ENCODE measurements at regions not wholly inside any gene's neighbourhood (a gene's known extent, or its start where the extent isn't known, plus 50 kb on each side); places are given as distances from the start of the nearest gene placed in this dataset.
A peak's percentile ranks its signal among the peaks of the same experiment; 100 is the strongest.
"Not testable (repeated sequence)": the region's sequence is repeated elsewhere in the genome, so short reads cannot be mapped to it uniquely, and the experiment has no call there.

DNA sequence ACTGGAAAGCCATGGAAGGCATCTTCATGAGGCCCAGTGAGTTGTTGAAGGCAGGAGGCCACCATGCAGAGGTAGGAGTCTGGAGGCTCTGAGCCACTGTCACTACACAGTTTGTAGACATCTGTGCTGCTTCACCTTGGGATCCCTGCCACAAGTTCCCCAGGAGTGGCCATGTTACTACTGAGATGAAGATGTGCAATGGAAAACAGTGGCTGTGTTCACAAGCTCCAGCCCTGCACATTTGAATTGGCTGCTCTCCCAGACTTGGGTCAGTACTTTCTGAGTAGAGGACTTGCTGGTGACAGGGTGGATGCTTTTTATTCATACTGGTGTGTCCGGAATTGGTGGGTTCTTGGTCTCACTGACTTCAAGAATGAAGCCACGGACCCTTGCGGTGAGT, 86.9 kb upstream of the C15orf39 start:
- intact Hi-C loops (cut with micrococcal nuclease; ENCODE audit: unreplicated experiment) = no loop called here
- in situ Hi-C loops (cut with HindIII; ENCODE audit: extremely low pct_ligation_motif_present, low pct_unique_long_range_greater_than_20kb) = no loop called here

DNA sequence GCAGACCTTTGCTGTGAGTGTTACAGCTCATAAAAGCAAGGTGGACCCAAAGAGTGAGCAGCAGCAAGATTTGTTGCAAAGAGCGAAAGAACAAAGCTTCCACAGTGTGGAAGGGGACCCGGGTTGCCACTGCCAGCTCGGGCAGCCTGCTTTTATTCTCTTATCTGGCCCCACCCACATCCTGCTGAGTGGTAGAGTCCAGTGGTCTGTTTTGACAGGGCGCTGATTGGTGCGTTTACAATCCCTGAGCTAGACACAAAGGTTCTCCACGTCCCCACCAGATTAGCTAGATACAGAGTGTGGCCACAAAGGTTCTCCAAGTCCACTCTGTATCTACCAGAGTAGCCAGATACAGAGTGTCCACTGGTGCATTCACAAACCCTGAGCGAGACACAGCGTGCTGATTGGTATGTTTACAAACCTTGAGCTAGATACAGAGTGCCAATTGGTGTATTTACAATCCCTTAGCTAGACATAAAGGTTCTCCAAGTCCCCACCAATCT, 86.2 kb upstream of the C15orf39 start:
- DNase-seq (ENCODE audit: low spot score); H4K20me1 ChIP-seq (ENCODE audit: insufficient read depth, low read length); H3K4me2 ChIP-seq (ENCODE audit: low read depth, low read length); CTCF ChIA-PET (ENCODE audit: low intra/inter-chr PET ratio, low total read pairs); H3K36me3 ChIP-seq (replicated peaks in 1 of 2; ENCODE audit: control insufficient read depth in 1 of 2, insufficient read depth in 2 of 2, low read length in 2 of 2); H3K4me3 ChIP-seq (replicated peaks in 1 of 3; ENCODE audit: insufficient read depth in 1 of 3, low read depth in 2 of 3, low read length in 3 of 3); H3K9ac ChIP-seq (ENCODE audit: insufficient read depth, low read depth, low read length); BruUV-seq (replicated peaks); FAIRE-seq; intact Hi-C loops (cut with micrococcal nuclease; ENCODE audit: unreplicated experiment); in situ Hi-C loops (cut with HindIII; ENCODE audit: extremely low pct_ligation_motif_present, low pct_unique_long_range_greater_than_20kb); H3K79me2 ChIP-seq (ENCODE audit: insufficient read depth, low read length); H2AFZ ChIP-seq (ENCODE audit: low read length); H3K27me3 ChIP-seq (ENCODE audit: control insufficient read depth in 1 of 2, insufficient read depth in 2 of 2, low read length in 2 of 2); H3K9me3 ChIP-seq (ENCODE audit: low read length): not testable (repeated sequence)
- POLR2A ChIA-PET = interaction anchor here (1.0 to 1.2 kb wide), 2 partner anchors 25 to 83 kb away, joined by 3 to 4 read pairs; no protein-coding TSS in a partner anchor
- peak; percentile 37; the same call in 1 of the 3 replicates for ATAC-seq
- H3K4me1 ChIP-seq (ENCODE audit: insufficient read depth, low read length) = peaks cover 32% of the 10 kb centered on the region
- H3K27ac ChIP-seq (ENCODE audit: extremely low read length, insufficient read depth, low read length) = peak overlapping the region; percentile 44
- WGBS (ENCODE audit: low lambda C conversion rate) = 56% methylated on average over 6 of the region's 8 CpGs
- TF ChIP-seq, protein P1, sequence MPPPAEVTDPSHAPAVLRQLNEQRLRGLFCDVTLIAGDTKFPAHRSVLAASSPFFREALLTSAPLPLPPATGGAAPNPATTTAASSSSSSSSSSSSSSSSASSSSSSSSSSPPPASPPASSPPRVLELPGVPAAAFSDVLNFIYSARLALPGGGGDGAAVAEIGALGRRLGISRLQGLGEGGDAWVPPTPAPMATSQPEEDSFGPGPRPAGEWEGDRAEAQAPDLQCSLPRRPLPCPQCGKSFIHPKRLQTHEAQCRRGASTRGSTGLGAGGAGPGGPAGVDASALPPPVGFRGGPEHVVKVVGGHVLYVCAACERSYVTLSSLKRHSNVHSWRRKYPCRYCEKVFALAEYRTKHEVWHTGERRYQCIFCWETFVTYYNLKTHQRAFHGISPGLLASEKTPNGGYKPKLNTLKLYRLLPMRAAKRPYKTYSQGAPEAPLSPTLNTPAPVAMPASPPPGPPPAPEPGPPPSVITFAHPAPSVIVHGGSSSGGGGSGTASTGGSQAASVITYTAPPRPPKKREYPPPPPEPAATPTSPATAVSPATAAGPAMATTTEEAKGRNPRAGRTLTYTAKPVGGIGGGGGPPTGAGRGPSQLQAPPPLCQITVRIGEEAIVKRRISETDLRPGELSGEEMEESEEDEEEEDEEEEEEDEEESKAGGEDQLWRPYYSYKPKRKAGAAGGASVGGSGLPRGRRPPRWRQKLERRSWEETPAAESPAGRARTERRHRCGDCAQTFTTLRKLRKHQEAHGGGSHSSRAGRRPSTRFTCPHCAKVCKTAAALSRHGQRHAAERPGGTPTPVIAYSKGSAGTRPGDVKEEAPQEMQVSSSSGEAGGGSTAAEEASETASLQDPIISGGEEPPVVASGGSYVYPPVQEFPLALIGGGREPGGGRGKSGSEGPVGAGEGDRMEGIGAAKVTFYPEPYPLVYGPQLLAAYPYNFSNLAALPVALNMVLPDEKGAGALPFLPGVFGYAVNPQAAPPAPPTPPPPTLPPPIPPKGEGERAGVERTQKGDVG (CRISPR knock-in tag; IDR thresholded peaks at IDR 0.05; ENCODE audit: borderline replicate concordance) = peak; percentile 22; the same call in 1 of the 2 replicates
- TF ChIP-seq ZMYM4 (CRISPR knock-in tag; IDR thresholded peaks at IDR 0.05) (peak; percentile 94), POLR2AphosphoS5 (IDR thresholded peaks at IDR 0.05; ENCODE audit: low read depth, low read length) (0 out of 2 replicates have a peak, but pooled peaks have one; percentile 28), NFYC (CRISPR knock-in tag; IDR thresholded peaks at IDR 0.05) (peak; percentile 70), ZNF317 (CRISPR knock-in tag; IDR thresholded peaks at IDR 0.05) (0 out of 2 replicates have a peak, but pooled peaks have one; percentile 40), SALL1 (CRISPR knock-in tag; IDR thresholded peaks at IDR 0.05) (peak; percentile 21; the same call in 1 of the 2 replicates), POLR2A (IDR thresholded peaks at IDR 0.05; ENCODE audit: insufficient read depth in 1 of 2, low read depth in 2 of 2, low read length in 2 of 2) (peak in 1 of 2 experiments; percentile 44; a peak in 1 of 4 replicates), ZBTB38 (CRISPR knock-in tag; IDR thresholded peaks at IDR 0.05) (0 out of 2 replicates have a peak, but pooled peaks have one; percentile 48), NFYB (CRISPR knock-in tag; IDR thresholded peaks at IDR 0.05) (peak; percentile 67)
- TF ChIP-seq, protein P2, sequence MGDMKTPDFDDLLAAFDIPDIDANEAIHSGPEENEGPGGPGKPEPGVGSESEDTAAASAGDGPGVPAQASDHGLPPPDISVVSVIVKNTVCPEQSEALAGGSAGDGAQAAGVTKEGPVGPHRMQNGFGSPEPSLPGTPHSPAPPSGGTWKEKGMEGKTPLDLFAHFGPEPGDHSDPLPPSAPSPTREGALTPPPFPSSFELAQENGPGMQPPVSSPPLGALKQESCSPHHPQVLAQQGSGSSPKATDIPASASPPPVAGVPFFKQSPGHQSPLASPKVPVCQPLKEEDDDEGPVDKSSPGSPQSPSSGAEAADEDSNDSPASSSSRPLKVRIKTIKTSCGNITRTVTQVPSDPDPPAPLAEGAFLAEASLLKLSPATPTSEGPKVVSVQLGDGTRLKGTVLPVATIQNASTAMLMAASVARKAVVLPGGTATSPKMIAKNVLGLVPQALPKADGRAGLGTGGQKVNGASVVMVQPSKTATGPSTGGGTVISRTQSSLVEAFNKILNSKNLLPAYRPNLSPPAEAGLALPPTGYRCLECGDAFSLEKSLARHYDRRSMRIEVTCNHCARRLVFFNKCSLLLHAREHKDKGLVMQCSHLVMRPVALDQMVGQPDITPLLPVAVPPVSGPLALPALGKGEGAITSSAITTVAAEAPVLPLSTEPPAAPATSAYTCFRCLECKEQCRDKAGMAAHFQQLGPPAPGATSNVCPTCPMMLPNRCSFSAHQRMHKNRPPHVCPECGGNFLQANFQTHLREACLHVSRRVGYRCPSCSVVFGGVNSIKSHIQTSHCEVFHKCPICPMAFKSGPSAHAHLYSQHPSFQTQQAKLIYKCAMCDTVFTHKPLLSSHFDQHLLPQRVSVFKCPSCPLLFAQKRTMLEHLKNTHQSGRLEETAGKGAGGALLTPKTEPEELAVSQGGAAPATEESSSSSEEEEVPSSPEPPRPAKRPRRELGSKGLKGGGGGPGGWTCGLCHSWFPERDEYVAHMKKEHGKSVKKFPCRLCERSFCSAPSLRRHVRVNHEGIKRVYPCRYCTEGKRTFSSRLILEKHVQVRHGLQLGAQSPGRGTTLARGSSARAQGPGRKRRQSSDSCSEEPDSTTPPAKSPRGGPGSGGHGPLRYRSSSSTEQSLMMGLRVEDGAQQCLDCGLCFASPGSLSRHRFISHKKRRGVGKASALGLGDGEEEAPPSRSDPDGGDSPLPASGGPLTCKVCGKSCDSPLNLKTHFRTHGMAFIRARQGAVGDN (CRISPR knock-in tag; IDR thresholded peaks at IDR 0.05) = peak; percentile 11; the same call in 1 of the 2 replicates

More for the DNA sequence above, 86.9 kb upstream of the C15orf39 start:
- no peak for DNase-seq (ENCODE audit: low spot score)
- no peaks in the 10 kb centered on the region for H3K36me3 ChIP-seq (replicated peaks in 1 of 2; ENCODE audit: control insufficient read depth in 1 of 2, insufficient read depth in 2 of 2, low read length in 2 of 2)
- no peak overlapping the region for H3K4me2 ChIP-seq (ENCODE audit: low read depth, low read length)
- H2AFZ ChIP-seq (ENCODE audit: low read length) = no peak overlapping the region
- H3K27me3 ChIP-seq (ENCODE audit: control insufficient read depth in 1 of 2, insufficient read depth in 2 of 2, low read length in 2 of 2) = 0 out of 5 replicates have a peak, but pooled peaks cover 0 to 1% of the 10 kb centered on the region in 2 experiments
- no peaks in the 10 kb centered on the region for H4K20me1 ChIP-seq (ENCODE audit: insufficient read depth, low read length)
- WGBS (ENCODE audit: low lambda C conversion rate) = 95% methylated on average over 3 of the region's 3 CpGs
- peaks cover 5% of the 10 kb centered on the region; the same call in 1 of the 2 replicates for H3K9me3 ChIP-seq (ENCODE audit: low read length)
- H3K79me2 ChIP-seq (ENCODE audit: insufficient read depth, low read length) = no peaks in the 10 kb centered on the region
- no peak overlapping the region for H3K27ac ChIP-seq (ENCODE audit: extremely low read length, insufficient read depth, low read length)
- no peak overlapping the region for H3K4me3 ChIP-seq (replicated peaks in 1 of 3; ENCODE audit: insufficient read depth in 1 of 3, low read depth in 2 of 3, low read length in 3 of 3)
- TF ChIP-seq KDM1A (CRISPR knock-in tag; IDR thresholded peaks at IDR 0.05) = no peak
- no peak for TF ChIP-seq SIX4 (CRISPR knock-in tag; IDR thresholded peaks at IDR 0.05)
- POLR2A ChIA-PET = interaction anchor here (1.2 kb wide), 1 partner anchor 84 kb away, joined by 4 read pairs; no protein-coding TSS in a partner anchor
- H3K9ac ChIP-seq (ENCODE audit: insufficient read depth, low read depth, low read length) = no peak overlapping the region
- ATAC-seq = no peak
- TSS peak; percentile 90 for BruUV-seq (replicated peaks)
- H3K4me1 ChIP-seq (ENCODE audit: insufficient read depth, low read length) = peaks cover 32% of the 10 kb centered on the region
- CTCF ChIA-PET (ENCODE audit: low intra/inter-chr PET ratio, low total read pairs) = no interaction called here
- no peak for FAIRE-seq

All from HepG2 (cell line).